ENCODE measurements at regions not wholly inside any gene's neighbourhood (a gene's known extent, or its start where the extent isn't known, plus 50 kb on each side); places are given as distances from the start of the nearest gene placed in this dataset.
"Not testable (repeated sequence)": the region's sequence is repeated elsewhere in the genome, so short reads cannot be mapped to it uniquely, and the experiment has no call there.

DNA sequence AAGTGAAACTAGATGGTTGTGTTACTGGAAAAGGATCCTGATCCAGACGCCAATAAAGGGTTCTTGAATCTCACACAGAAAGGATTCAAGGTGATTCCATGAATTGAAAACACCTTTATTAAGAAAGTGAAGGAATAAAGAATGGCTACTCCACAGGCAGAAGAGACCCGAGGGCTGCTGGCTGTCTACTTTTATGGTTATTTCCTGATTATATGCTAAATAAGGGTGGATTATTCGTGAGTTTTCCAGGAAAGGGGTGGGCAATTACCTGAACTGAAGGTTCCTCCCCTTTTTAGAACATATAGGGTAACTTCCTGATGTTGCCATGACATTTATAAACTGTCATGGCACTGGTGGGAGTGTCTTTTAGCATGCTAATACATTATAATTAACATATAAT, 50.9 kb upstream of the WARS2 start:
- peaks cover 8% of the 10 kb centered on the region for H3K36me3 Mint-ChIP-seq (ENCODE audit: low read depth)
- DNase-seq (ENCODE audit: low spot score), result no peak
- H3K4me3 Mint-ChIP-seq, result no peak overlapping the region
- H3K9me3 Mint-ChIP-seq, result peaks cover 3% of the 10 kb centered on the region
- H3K4me1 Mint-ChIP-seq (ENCODE audit: low read depth), result peaks cover 2% of the 10 kb centered on the region
- no peaks in the 10 kb centered on the region for H3K27me3 Mint-ChIP-seq (ENCODE audit: low read depth)
- no peak overlapping the region for H3K27ac Mint-ChIP-seq

DNA sequence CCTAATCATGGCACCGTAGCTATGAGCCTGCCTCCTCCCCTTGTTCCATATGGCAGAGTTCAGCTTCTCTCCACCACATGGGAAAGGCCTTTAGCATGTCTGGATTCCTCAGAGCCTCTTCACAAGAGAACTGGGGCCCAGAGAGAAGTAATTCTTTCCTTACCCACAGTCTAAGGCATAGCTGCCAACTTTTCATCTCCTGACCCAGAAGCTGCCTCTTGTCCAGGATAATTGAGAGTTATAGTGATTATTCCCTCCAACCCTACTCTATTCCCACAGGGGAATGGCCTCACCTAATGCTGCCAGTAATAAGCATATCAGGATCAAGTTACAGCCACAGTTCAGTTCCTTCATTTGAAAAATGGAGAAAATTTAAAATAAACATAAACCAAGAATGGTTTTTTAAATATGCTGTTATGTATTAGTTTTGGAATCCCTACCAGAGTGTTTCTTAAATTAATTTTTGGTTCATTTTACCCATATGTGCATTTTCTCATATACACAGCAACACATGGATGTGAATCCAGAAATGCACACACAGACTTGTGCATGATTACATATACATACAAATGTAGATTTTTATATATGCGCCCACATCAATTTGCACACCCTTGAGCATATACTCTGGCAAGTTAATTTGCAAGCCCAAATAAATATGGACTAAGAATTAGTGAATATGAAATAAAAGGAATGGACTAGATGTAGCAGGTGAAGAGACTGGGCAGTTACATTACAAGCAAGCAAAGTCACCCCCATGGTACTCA, 63.9 kb upstream of the WARS2 start:
- H3K9me3 Mint-ChIP-seq, result peaks cover 7% of the 10 kb centered on the region
- no peak for DNase-seq (ENCODE audit: low spot score)
- H3K27ac Mint-ChIP-seq, result no peak overlapping the region
- no peaks in the 10 kb centered on the region for H3K27me3 Mint-ChIP-seq (ENCODE audit: low read depth)
- peaks cover 3% of the 10 kb centered on the region for H3K36me3 Mint-ChIP-seq (ENCODE audit: low read depth)
- H3K4me3 Mint-ChIP-seq, result no peak overlapping the region
- no peaks in the 10 kb centered on the region for H3K4me1 Mint-ChIP-seq (ENCODE audit: low read depth)

DNA sequence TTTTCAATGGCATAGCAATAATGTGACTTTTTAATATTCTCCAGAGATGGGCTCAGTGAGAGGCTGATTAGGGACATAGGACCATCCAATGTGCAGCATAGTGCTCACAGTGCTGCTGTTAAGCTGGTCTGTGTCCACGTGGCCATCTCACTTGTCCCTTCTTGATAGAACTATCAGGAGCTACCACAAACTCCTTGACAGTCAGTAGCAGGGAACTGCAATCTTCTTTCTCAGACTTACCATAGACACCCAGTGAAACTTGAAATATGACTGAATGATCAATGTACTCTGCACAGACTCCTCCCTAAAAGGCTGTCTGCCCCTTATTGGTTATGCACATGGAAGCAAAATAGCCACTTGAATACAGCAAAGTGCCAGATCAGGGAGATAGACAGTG, 64.5 kb upstream of the WARS2 start:
- Mint-ChIP-seq H3K27me3 (ENCODE audit: low read depth) (no peaks in the 10 kb centered on the region), H3K9me3 (peaks cover 1% of the 10 kb centered on the region), H3K4me1 (ENCODE audit: low read depth) (no peaks in the 10 kb centered on the region)

DNA sequence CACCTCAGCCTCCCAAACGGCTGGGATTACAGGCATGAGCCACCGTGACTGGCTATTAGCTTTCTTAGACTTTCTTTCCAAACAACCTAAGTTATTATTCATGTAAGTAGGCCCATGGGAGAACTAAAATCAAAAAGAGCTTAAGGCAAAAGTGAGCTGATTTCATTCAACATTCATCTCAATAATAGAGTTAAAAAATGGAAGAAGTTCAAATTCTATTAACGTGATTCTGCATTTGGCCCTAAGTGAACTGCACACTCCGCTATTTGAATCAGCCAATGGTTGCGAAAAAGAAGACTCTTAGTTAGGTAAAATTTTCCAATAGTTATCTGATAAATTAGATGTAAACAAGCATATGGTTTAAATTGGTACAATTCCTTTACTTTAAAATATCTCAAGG, 68.6 kb upstream of the WARS2 start:
- H3K4me1 Mint-ChIP-seq (ENCODE audit: low read depth), result no peaks in the 10 kb centered on the region
- no peaks in the 10 kb centered on the region for H3K27me3 Mint-ChIP-seq (ENCODE audit: low read depth)

More for the DNA sequence above, 64.5 kb upstream of the WARS2 start:
- H3K4me3 Mint-ChIP-seq, result no peak overlapping the region
- peaks cover 3% of the 10 kb centered on the region for H3K36me3 Mint-ChIP-seq (ENCODE audit: low read depth)
- DNase-seq (ENCODE audit: low spot score), result no peak
- no peak overlapping the region for H3K27ac Mint-ChIP-seq

DNA sequence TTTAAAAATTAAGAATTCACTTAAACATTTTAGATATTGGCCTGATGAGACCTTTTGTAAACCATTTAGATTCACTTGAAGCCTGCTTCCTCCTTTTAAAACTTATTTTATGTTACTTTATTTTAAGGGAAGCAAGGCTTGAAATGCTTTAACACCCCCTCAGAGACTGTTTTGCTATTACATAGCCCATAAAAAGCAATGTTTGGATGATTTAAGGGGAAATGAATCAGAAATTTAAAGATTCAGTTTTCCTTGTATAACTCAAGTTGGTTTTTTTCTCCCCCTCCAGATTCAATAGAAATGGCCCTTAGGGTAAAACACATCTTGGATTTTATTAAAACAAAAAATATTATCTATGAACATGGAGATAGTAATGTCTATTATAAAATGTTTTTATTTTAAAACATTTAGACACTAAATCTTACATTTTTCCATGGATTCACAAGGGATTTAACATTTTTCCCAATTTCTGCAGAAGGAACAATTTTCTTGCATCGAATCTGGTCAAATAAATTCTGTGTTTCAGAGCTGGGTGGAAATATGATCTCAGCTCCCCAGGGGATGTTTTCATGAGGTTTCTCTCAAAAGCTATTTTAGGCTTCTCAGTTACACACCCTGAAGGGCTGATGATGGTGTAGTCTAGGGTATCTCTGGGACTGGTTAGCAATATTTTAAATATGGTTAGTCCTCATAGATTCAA, 69.3 kb upstream of the WARS2 start:
- Mint-ChIP-seq H3K27me3 (ENCODE audit: low read depth) (no peaks in the 10 kb centered on the region), H3K4me1 (ENCODE audit: low read depth) (no peaks in the 10 kb centered on the region), H3K27ac (no peak overlapping the region), H3K36me3 (ENCODE audit: low read depth) (no peaks in the 10 kb centered on the region), H3K9me3 (no peaks in the 10 kb centered on the region), H3K4me3 (no peak overlapping the region)
- DNase-seq (ENCODE audit: low spot score), result no peak

More for the DNA sequence above, 68.6 kb upstream of the WARS2 start:
- H3K36me3 Mint-ChIP-seq (ENCODE audit: low read depth), result no peaks in the 10 kb centered on the region
- no peak overlapping the region for H3K27ac Mint-ChIP-seq
- no peaks in the 10 kb centered on the region for H3K9me3 Mint-ChIP-seq
- no peak overlapping the region for H3K4me3 Mint-ChIP-seq
- no peak for DNase-seq (ENCODE audit: low spot score)

DNA sequence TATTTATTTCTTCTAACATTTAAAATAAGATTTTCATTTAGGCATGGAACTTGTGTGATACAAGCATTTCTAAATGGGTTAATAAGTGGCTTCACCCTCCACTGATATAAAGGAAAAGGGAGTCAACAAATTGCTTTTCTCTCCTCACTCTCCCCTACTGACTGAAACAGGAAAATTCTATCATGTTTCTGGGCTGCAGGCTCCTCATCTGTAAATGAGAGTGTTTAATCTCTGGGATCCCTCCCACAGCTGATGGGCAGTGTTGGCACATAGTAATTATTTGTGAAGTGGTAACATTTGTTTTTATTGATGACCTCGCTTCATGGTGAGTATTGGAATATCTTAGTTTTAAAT, 69.8 kb upstream of the WARS2 start:
- no peak for DNase-seq (ENCODE audit: low spot score)
- H3K36me3 Mint-ChIP-seq (ENCODE audit: low read depth), result no peaks in the 10 kb centered on the region
- no peaks in the 10 kb centered on the region for H3K4me1 Mint-ChIP-seq (ENCODE audit: low read depth)
- no peaks in the 10 kb centered on the region for H3K27me3 Mint-ChIP-seq (ENCODE audit: low read depth)
- no peak overlapping the region for H3K27ac Mint-ChIP-seq
- H3K4me3 Mint-ChIP-seq, result no peak overlapping the region
- no peaks in the 10 kb centered on the region for H3K9me3 Mint-ChIP-seq

DNA sequence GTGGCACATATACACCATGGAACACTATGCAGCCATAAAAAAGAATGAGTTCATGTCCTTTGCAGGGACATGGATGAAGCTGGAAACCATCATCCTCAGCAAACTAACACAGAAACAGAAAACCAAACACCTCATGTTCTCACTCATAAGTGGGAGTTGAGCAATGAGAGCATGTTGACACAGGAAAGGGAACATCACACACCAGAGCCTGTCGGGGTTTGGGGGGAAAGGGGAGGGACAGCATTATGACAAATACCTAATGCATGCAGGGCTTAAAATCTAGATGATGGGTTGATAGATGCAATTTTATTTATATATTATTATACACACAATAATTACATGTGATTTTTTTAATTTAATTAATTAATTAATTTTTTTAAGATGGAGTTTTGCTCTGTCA, 72.8 kb upstream of the WARS2 start:
- not testable (repeated sequence) for H3K36me3 Mint-ChIP-seq (ENCODE audit: low read depth); H3K27ac Mint-ChIP-seq; H3K27me3 Mint-ChIP-seq (ENCODE audit: low read depth); H3K4me3 Mint-ChIP-seq; H3K9me3 Mint-ChIP-seq; DNase-seq (ENCODE audit: low spot score); H3K4me1 Mint-ChIP-seq (ENCODE audit: low read depth)

DNA sequence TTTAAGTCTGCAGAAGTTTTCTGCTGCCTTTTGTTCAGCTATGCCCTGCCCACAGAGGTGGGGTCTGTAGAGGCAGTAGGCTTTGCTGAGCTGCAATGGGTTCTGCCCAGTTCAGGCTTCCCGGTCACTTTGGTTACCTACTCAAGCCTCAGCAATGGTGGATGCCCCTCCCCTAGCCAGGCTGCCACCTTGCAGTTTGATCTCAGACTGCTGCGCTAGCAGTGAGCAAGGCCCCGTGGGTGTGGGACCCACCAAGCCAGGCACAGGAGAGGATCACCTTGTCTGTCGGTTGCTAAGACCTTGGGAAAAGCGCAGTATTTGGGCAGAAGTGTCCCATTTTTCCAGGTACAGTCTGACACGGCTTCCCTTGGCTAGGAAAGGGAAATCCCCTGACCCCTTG, 74.5 kb upstream of the WARS2 start:
- H3K27me3 Mint-ChIP-seq (ENCODE audit: low read depth); H3K4me3 Mint-ChIP-seq; H3K4me1 Mint-ChIP-seq (ENCODE audit: low read depth); DNase-seq (ENCODE audit: low spot score); H3K9me3 Mint-ChIP-seq; H3K36me3 Mint-ChIP-seq (ENCODE audit: low read depth); H3K27ac Mint-ChIP-seq: not testable (repeated sequence)

DNA sequence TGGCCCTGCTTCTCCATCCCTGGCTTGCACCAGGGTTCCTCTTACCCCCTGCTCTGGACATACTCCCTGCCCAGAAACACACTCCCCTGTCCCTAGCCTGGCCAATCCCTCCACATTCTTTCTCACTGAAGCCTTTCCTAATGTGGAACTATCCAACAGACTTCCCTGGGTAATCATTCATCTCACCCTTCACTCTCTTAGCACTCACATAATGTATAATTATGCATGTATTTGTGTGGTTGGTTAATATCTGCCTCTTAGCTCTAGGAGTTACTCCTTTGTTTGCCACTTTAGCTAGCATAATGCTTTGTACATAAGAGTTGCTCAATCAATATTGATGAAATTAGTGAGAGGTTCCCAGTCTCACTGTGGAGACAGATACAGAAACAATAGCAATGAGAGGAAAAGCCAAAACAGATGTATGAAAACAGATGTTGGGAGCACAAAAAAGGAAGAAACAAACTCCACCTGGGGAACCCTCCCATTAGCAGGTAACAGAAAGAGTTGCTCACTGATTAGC, 76.9 kb upstream of the WARS2 start:
- Mint-ChIP-seq H3K4me1 (ENCODE audit: low read depth) (no peaks in the 10 kb centered on the region), H3K36me3 (ENCODE audit: low read depth) (no peaks in the 10 kb centered on the region), H3K9me3 (no peaks in the 10 kb centered on the region), H3K27ac (no peak overlapping the region), H3K27me3 (ENCODE audit: low read depth) (no peaks in the 10 kb centered on the region), H3K4me3 (no peak overlapping the region)
- DNase-seq (ENCODE audit: low spot score), result no peak

DNA sequence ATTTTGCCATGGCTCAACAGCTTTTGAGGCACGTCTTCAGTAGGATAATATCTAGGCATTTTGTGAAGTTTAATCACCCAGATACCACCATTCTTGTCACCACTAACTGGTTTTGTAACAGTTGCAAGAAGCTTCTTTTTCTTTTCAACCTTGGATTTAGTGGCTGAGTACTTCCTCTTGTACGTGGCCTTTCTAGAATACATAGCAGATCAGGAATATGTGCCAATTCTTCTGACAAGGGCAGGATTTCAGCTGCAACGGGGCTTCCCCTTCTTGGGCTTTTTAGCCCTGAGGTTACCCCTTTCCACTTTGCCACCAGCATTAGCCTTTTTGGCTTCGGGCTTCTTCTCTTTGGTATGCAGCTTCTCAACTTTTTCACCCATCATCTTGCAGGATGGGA, 79.3 kb upstream of the WARS2 start:
- no peaks in the 10 kb centered on the region for H3K9me3 Mint-ChIP-seq
- H3K36me3 Mint-ChIP-seq (ENCODE audit: low read depth), result no peaks in the 10 kb centered on the region
- H3K27ac Mint-ChIP-seq, result no peak overlapping the region
- no peak overlapping the region for H3K4me3 Mint-ChIP-seq
- no peak for DNase-seq (ENCODE audit: low spot score)
- H3K27me3 Mint-ChIP-seq (ENCODE audit: low read depth), result no peaks in the 10 kb centered on the region
- no peaks in the 10 kb centered on the region for H3K4me1 Mint-ChIP-seq (ENCODE audit: low read depth)

DNA sequence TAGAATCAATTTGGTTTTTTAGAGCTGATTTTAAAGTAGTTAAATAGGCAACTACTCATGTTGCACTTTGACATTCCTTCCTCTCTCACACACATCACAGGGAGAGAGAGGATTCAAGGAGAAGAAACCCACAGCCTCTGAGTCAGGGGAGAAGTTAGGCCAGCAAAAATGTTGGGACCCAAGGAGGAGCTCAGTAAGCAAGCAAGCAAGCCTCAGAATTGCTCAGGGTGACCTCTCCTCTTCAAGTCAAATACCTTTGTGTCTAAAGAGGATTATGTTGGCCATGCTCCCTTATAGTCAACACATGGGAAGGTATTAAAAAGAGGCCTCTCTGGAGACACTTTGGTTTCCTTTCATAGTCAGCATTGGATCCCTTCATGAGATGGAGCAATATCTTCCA, 80.5 kb upstream of the WARS2 start:
- Mint-ChIP-seq H3K27me3 (ENCODE audit: low read depth) (no peaks in the 10 kb centered on the region), H3K36me3 (ENCODE audit: low read depth) (no peaks in the 10 kb centered on the region), H3K9me3 (no peaks in the 10 kb centered on the region), H3K4me1 (ENCODE audit: low read depth) (no peaks in the 10 kb centered on the region), H3K4me3 (no peak overlapping the region), H3K27ac (no peak overlapping the region)
- DNase-seq (ENCODE audit: low spot score), result no peak

DNA sequence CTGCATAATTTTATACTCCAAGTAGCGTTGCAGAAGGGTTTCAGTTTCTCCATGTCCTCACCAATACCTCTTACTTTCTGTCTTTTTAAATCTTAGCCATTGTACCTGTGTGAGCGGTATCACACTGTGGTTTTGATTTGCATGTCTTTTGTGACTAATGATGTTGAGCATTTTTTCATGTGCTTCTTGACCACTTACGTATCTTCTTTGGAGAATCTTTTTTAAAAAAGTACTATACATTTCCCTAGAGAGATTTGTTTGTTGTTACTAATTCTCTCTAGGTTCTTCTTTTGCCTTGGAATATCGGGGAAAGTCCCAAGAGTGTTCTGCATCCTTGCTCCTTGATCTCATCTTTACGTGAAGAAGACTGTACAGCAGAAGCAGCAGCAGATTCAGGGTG, 81.8 kb upstream of the WARS2 start:
- H3K4me3 Mint-ChIP-seq, result no peak overlapping the region
- H3K36me3 Mint-ChIP-seq (ENCODE audit: low read depth), result no peaks in the 10 kb centered on the region
- H3K27me3 Mint-ChIP-seq (ENCODE audit: low read depth), result no peaks in the 10 kb centered on the region
- no peaks in the 10 kb centered on the region for H3K4me1 Mint-ChIP-seq (ENCODE audit: low read depth)
- H3K9me3 Mint-ChIP-seq, result no peaks in the 10 kb centered on the region
- no peak for DNase-seq (ENCODE audit: low spot score)
- no peak overlapping the region for H3K27ac Mint-ChIP-seq

DNA sequence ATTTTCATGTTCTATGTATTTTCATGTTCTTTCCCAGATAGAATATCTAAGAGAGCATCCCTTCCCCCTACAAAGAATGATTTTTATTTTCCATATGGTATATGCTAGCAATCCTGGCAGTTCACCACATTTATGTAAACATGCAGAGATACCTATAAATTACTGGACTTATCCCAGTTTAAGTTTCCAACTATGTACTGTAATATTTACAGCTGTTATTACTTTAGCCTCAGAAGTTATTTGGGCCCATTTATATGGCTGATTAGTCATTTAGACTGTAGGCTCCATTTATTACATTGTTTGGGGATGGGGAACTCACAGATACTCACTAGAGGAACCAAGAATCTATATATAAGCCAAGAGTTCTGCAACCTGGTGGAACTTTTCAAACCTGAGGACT, 84.8 kb upstream of the WARS2 start:
- no peaks in the 10 kb centered on the region for H3K4me1 Mint-ChIP-seq (ENCODE audit: low read depth)
- no peaks in the 10 kb centered on the region for H3K36me3 Mint-ChIP-seq (ENCODE audit: low read depth)
- no peak for DNase-seq (ENCODE audit: low spot score)
- H3K9me3 Mint-ChIP-seq, result no peaks in the 10 kb centered on the region
- H3K4me3 Mint-ChIP-seq, result no peak overlapping the region
- H3K27ac Mint-ChIP-seq, result no peak overlapping the region
- H3K27me3 Mint-ChIP-seq (ENCODE audit: low read depth), result no peaks in the 10 kb centered on the region

DNA sequence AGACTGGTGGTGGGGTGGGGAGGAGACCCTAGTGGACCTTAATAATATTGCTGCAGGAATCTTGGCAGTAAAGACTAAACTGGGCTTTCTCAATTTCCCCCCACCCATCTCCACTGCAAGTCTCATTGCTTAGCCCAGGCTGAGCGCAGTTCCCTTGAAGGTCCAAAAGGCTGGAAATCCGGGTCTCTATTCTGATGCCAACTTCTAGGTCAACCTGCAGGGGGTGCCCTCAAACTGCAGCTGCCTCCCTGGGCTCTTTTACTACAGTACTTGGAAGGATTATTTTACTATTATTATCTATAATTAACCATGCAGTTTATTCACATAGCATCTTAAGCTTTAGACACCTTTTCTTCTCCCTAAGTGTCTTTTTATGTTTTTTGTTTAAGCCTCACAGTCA, 85.4 kb upstream of the WARS2 start:
- H3K4me3 Mint-ChIP-seq, result no peak overlapping the region
- no peaks in the 10 kb centered on the region for H3K9me3 Mint-ChIP-seq
- no peaks in the 10 kb centered on the region for H3K36me3 Mint-ChIP-seq (ENCODE audit: low read depth)
- H3K4me1 Mint-ChIP-seq (ENCODE audit: low read depth), result no peaks in the 10 kb centered on the region
- DNase-seq (ENCODE audit: low spot score), result no peak
- H3K27ac Mint-ChIP-seq, result no peak overlapping the region
- H3K27me3 Mint-ChIP-seq (ENCODE audit: low read depth), result no peaks in the 10 kb centered on the region

DNA sequence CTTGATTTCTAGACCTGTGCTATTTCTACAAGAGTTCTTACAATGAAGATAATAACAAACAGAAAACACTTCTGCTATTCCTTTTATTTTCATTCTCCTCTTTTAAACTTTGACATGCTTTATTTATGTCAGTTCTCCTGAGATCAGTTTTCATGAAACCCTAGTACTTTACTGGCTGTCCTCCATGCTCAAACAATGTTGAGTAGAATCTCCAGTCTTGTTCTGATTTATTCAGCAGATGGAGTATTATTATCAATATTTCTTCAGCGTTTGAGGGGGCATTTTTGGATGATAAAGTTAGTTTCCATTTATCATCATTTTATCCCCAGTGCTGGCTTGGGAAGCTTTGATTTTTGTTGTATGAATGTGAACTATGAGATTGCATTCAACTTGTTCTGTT, 85.9 kb upstream of the WARS2 start:
- H3K4me1 Mint-ChIP-seq (ENCODE audit: low read depth), result no peaks in the 10 kb centered on the region
- H3K27ac Mint-ChIP-seq, result no peak overlapping the region
- no peak overlapping the region for H3K4me3 Mint-ChIP-seq
- no peak for DNase-seq (ENCODE audit: low spot score)
- no peaks in the 10 kb centered on the region for H3K27me3 Mint-ChIP-seq (ENCODE audit: low read depth)
- no peaks in the 10 kb centered on the region for H3K9me3 Mint-ChIP-seq
- H3K36me3 Mint-ChIP-seq (ENCODE audit: low read depth), result no peaks in the 10 kb centered on the region

Measured in T-helper 2 cell treated with Interferon-gamma antibody and Interleukin-4, amounts not matched to agents 5 μg/mL and 100 μg/mL, for 36 hours (primary cell).